GM21390 (cell line): ENCODE measurements at regions not wholly inside any gene's neighbourhood (a gene's known extent, or its start where the extent isn't known, plus 50 kb on each side); places are given as distances from the start of the nearest gene placed in this dataset.
"Not testable (repeated sequence)": the region's sequence is repeated elsewhere in the genome, so short reads cannot be mapped to it uniquely, and the experiment has no call there.

Experiments used
- ATAC-seq: cut with Tn5 transposase; IDR thresholded peaks from one replicate; pipeline ENCODE4 v1.9.1; 2021; ENCODE audit not compliant: unreplicated experiment

- ATAC-seq = no peak
Observed at GRCh38 chr1:105485207-105485606, 1571.3 kb upstream of the PRMT6 start.

GRCh38 chr1:105492921-105493320, 1563.6 kb upstream of the PRMT6 start:
- ATAC-seq = no peak

- no peak for ATAC-seq
Observed at GRCh38 chr1:105516068-105516467, 1540.4 kb upstream of the PRMT6 start.

- ATAC-seq = no peak
Observed at GRCh38 chr1:105533996-105534395, 1522.5 kb upstream of the PRMT6 start.

- ATAC-seq = no peak
Observed at GRCh38 chr1:105544475-105544874, 1512.0 kb upstream of the PRMT6 start.

GRCh38 chr1:105556266-105556665, 1500.2 kb upstream of the PRMT6 start:
- ATAC-seq = no peak

- ATAC-seq = no peak
Observed at GRCh38 chr1:105558023-105558422, 1498.5 kb upstream of the PRMT6 start.

- ATAC-seq = no peak
Observed at GRCh38 chr1:105565006-105565405, 1491.5 kb upstream of the PRMT6 start.

GRCh38 chr1:105585791-105586190, 1470.7 kb upstream of the PRMT6 start:
- no peak for ATAC-seq

- ATAC-seq = no peak
Observed at GRCh38 chr1:105591681-105592080, 1464.8 kb upstream of the PRMT6 start.

- ATAC-seq = no peak
Observed at GRCh38 chr1:105608713-105609112, 1447.8 kb upstream of the PRMT6 start.

- no peak for ATAC-seq
Observed at GRCh38 chr1:105626276-105626987, 1430.0 kb upstream of the PRMT6 start.

- ATAC-seq = not testable (repeated sequence)
Observed at GRCh38 chr1:105631153-105631744, 1425.2 kb upstream of the PRMT6 start.

- ATAC-seq = no peak
Observed at GRCh38 chr1:105632342-105633196, 1423.9 kb upstream of the PRMT6 start.

GRCh38 chr1:105636052-105636451, 1420.4 kb upstream of the PRMT6 start:
- no peak for ATAC-seq

- ATAC-seq = no peak
Observed at GRCh38 chr1:105641407-105641806, 1415.1 kb upstream of the PRMT6 start.

GRCh38 chr1:105652109-105652508, 1404.4 kb upstream of the PRMT6 start:
- no peak for ATAC-seq

GRCh38 chr1:105655032-105655431, 1401.4 kb upstream of the PRMT6 start:
- ATAC-seq = no peak

- no peak for ATAC-seq
Observed at GRCh38 chr1:105664495-105664894, 1392.0 kb upstream of the PRMT6 start.

- no peak for ATAC-seq
Observed at GRCh38 chr1:105678334-105678733, 1378.1 kb upstream of the PRMT6 start.

- no peak for ATAC-seq
Observed at GRCh38 chr1:105684714-105685113, 1371.8 kb upstream of the PRMT6 start.

- ATAC-seq = no peak
Observed at GRCh38 chr1:105686026-105686425, 1370.4 kb upstream of the PRMT6 start.
